GM12874 (cell line): ENCODE measurements at regions not wholly inside any gene's neighbourhood (a gene's known extent, or its start where the extent isn't known, plus 50 kb on each side); places are given as distances from the start of the nearest gene placed in this dataset.

ENCODE experiments used
- TF ChIP-seq, protein P1 (sequence below): IDR thresholded peaks from 2 replicates; pipeline ENCODE4 v1.5.1; 2011; ENCODE audit warnings: low read depth, mild to moderate bottlenecking, control low read depth, low read length, moderate library complexity; ENCODE audit not compliant: insufficient read depth

DNA sequence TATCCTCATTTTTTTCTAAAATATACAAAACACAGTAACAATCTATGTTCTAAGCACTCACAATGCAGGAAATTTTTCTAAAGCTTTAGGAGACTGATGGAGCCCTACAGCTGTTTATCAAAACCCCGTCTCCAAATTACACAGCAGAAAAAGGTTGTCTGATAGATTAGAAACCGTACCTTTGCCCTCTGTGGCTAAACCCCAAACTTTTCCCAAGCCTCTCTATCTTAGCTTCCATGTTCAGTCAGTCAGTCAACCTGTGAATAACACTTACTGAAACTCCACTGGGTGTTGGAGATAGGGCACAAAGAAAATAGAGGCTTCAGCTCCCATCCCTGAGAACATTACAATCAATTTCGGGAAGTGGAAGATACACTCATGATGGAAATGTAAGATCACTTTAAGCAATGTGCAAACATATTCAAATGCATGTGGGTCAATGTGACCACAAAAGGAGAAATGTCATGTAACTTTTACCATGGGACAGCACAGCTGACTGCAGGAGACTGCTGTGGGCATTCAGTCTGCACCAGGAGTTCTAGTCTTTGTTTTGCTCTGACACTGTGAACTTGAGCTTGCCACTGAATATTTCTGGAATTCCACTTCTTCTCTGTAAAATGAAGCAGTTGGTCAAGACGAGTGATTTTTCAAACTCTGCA is 279.5 kb upstream of the PIK3R1 start:
- TF ChIP-seq, protein P1, sequence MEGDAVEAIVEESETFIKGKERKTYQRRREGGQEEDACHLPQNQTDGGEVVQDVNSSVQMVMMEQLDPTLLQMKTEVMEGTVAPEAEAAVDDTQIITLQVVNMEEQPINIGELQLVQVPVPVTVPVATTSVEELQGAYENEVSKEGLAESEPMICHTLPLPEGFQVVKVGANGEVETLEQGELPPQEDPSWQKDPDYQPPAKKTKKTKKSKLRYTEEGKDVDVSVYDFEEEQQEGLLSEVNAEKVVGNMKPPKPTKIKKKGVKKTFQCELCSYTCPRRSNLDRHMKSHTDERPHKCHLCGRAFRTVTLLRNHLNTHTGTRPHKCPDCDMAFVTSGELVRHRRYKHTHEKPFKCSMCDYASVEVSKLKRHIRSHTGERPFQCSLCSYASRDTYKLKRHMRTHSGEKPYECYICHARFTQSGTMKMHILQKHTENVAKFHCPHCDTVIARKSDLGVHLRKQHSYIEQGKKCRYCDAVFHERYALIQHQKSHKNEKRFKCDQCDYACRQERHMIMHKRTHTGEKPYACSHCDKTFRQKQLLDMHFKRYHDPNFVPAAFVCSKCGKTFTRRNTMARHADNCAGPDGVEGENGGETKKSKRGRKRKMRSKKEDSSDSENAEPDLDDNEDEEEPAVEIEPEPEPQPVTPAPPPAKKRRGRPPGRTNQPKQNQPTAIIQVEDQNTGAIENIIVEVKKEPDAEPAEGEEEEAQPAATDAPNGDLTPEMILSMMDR = no peak

DNA sequence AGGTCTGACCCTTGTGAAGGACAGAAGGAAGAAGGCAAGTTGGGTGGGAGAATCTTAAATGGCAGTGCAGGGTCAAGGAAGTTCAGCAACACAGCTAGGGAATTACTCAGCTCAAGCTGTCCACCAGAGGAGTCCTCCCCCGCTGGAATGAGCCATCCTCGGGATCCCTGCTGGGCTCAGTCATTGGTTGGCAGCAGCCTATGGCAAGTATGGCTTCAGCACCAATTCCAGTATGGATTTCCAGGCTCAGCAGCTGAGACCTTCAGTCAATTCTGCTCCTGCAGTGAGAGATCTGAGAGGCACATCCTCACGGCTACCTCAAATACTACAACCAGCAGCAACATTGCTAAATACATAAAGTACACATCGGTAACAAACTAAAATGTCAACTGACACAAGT is 280.6 kb upstream of the PIK3R1 start:
- TF ChIP-seq, protein P1 = no peak

DNA sequence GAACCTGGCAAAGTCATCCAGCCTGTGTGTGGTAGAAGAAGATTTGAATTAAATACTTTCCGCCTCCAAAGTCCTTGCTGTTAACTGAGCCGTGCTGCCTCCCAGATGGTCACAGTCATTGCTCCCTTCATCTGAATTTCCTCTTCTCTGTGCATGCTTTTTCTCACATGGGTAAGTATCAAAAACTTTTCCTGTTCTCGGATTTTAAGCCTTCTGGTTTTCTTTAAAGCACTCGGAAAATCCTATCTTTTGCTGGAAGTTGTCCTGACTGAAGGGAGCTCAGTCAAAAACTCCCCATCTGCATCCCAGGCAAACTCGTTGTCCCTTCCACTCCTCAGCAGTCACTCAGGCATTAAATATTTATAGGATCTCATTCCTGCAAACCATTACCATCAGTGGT is 290.0 kb upstream of the PIK3R1 start:
- TF ChIP-seq, protein P1 = no peak

DNA sequence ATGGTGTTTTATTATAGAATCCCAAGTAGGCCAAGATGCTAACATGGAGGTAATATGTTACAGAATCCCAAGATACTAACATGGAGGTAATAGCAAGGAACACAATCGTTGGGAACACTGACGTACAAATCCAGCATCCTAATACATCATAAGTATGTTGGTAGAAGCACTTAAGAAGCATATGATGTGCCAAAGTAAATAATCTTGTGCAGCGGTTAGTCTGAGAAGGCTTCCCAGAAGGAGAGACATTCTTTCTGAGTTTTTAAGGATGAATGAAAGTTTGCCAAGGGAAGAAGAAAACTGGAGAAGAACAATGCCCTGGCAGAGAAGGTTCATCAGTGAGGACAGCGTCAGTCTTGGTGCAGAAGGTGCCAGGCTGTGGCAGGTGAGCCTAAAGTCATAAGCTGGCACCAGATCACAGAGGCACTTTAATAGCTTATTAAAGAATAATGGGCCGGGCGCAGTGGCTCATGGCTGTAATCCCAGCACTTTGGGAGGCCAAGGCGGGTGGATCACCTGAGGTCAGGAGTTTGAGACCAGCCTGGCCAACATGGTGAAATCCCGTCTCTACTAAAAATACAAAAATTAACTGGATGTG is 294.5 kb upstream of the PIK3R1 start:
- TF ChIP-seq, protein P1 = no peak

DNA sequence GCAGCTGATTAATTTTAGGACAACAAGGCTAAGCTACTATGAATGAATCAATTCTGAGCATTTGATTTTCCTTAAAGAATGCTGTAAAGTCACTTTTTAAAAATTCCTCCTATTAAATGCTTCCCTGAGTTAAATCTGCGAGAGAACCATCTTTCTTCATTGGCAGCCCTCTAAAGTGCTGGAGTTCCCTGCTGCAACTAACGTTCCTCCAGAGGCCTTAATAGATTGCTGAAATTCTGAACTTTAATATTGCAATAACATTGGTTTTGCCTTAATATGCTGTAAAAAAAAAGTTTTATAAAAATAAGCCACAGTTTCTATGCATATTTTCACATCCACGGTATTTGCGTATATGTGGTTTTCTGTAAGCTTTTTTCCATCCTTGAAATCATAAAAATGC is 298.0 kb upstream of the PIK3R1 start:
- TF ChIP-seq, protein P1 = no peak

DNA sequence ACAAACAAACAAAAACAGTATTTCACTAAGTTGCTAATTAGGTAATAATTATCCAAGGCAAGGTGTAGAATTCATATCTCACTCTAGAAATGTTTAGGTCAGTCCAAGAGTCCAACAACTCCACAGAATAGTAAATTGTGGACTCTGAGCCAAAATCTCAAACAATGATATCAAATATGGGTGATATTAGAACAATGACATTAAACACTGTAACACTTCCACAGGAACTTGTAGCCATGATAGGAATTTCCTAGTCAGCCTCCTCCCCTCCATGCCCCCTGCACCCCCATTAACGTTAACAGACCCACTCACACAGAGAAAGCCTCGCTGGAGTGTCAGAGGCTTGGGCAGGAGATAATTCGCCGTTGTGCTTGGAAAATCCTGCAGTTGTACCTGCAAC is 305.0 kb upstream of the PIK3R1 start:
- TF ChIP-seq, protein P1 = no peak

DNA sequence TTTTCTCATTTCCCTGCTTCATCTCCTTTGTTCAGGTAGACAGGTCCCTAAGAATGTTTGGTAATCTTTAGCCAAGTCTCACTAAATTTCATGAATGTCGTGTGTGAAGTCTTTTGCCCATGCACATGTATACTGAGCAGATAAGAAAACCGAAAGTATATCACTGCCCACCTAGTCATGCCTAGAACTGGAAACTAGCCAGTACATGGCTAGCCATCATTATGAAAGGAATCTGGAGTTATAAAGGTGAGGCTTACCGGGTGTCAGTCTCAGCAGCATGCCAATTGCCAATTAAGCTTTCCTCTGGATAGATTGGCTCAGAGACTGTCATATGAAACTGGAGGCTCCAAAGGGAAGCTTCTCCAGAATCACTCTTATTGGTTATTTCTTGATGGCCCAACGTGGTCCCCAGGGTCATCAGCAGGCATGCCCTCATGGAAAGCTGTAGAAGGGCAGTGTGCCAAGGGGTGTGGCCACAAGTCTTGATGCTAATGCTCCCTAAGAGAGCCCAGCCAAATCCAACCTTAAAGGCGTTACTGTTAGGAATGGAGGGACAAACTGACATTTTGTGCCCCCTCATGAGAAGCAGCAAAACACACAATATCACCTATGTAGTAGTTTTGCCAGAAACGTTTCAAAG is 307.3 kb upstream of the PIK3R1 start:
- TF ChIP-seq, protein P1 = no peak
